ENCODE measurements at regions not wholly inside any gene's neighbourhood (a gene's known extent, or its start where the extent isn't known, plus 50 kb on each side); places are given as distances from the start of the nearest gene placed in this dataset.

DNA sequence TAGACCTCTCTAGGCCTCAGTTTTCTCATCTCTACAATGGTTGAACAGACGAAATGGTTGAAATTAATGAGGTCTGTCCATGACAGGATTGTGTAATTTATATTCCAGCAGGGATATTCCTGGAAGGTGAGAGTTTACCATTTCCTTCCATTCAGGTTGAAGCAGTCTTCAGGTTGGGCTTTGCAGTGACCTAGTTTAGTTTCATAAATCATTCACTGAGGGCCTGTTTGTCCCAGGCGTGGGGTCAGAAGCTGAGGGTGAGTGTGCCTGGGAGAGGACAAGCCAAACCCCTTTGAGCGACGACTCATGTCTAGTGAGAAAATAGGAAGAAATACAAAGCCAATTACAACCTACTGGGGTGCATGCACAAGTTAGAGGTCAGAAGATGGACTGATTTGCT lies 57.2 kb upstream of the CACNA2D3 start:
- no peak overlapping the region for H3K4me3 ChIP-seq
- intact Hi-C loops (cut with DNase I): no loop called here
- H3K27me3 ChIP-seq: no peaks in the 10 kb centered on the region
- H3K9me3 ChIP-seq: peaks cover 0 to under 1% of the 10 kb centered on the region in 2 donors
- no peak for DNase-seq
- H3K36me3 ChIP-seq: no peaks in the 10 kb centered on the region
- H3K4me1 ChIP-seq (ENCODE audit: insufficient read depth): no peaks in the 10 kb centered on the region
- TF ChIP-seq POLR2A (IDR thresholded peaks at IDR 0.05): no peak
- no peak for TF ChIP-seq EP300 (IDR thresholded peaks at IDR 0.05)
- TF ChIP-seq, protein P1, sequence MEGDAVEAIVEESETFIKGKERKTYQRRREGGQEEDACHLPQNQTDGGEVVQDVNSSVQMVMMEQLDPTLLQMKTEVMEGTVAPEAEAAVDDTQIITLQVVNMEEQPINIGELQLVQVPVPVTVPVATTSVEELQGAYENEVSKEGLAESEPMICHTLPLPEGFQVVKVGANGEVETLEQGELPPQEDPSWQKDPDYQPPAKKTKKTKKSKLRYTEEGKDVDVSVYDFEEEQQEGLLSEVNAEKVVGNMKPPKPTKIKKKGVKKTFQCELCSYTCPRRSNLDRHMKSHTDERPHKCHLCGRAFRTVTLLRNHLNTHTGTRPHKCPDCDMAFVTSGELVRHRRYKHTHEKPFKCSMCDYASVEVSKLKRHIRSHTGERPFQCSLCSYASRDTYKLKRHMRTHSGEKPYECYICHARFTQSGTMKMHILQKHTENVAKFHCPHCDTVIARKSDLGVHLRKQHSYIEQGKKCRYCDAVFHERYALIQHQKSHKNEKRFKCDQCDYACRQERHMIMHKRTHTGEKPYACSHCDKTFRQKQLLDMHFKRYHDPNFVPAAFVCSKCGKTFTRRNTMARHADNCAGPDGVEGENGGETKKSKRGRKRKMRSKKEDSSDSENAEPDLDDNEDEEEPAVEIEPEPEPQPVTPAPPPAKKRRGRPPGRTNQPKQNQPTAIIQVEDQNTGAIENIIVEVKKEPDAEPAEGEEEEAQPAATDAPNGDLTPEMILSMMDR (IDR thresholded peaks at IDR 0.05): no peak
- 81 to 86% (median 83%) methylated on average over 4 of the region's 4 CpGs for WGBS, 3 donors
- no peak overlapping the region for H3K27ac ChIP-seq

DNA sequence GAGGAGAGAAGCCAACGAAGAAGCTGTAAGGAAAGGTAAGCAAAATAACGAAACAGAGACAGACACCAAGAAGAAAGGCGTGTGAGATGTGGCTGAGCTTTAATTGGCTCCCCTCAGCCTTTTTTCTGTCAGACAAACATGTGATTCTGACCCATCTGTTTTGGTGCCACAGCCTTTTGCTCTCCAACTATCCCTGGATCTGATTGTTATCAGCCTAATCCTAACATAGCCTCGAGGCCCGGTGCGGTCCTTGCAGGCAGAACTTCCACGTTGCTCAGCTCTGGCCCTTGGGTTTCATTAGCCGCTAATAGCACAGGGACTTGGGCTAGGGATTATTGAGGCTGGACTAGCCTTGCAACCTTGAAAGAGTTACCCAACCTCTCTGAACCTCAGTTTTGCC lies 57.9 kb upstream of the CACNA2D3 start:
- no peak overlapping the region for H3K27ac ChIP-seq
- no peak for TF ChIP-seq EP300 (IDR thresholded peaks at IDR 0.05)
- TF ChIP-seq POLR2A (IDR thresholded peaks at IDR 0.05): no peak
- TF ChIP-seq, protein P1 (IDR thresholded peaks at IDR 0.05): no peak
- H3K36me3 ChIP-seq: no peaks in the 10 kb centered on the region
- no peak for DNase-seq
- intact Hi-C loops (cut with DNase I): no loop called here
- no peaks in the 10 kb centered on the region for H3K27me3 ChIP-seq
- 79 to 81% (median 79%) methylated on average over 8 of the region's 8 CpGs for WGBS, 3 donors
- no peaks in the 10 kb centered on the region for H3K9me3 ChIP-seq
- H3K4me3 ChIP-seq: no peak overlapping the region
- H3K4me1 ChIP-seq (ENCODE audit: insufficient read depth): no peaks in the 10 kb centered on the region

DNA sequence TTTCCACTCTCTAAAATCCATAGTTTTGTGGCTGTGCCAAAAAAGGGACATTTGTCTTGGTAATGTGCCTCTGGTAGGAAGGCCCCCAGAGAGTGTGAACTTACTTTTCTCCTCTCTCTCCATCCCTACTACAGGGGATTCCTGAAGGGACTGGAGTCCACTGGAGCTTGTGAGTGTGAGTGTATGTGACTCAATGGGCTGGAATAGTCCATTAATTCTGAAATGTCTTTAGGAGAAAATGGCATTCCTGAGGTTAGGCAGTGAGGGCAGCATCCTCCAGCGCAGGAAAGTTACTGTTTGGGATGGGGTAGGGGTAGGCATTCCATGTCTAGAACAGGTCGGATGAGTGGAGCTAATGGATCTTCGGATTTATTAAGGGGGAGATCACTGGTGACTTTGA lies 59.8 kb upstream of the CACNA2D3 start:
- no peak overlapping the region for H3K4me3 ChIP-seq
- intact Hi-C loops (cut with DNase I): no loop called here
- H3K27me3 ChIP-seq: no peaks in the 10 kb centered on the region
- no peaks in the 10 kb centered on the region for H3K9me3 ChIP-seq
- TF ChIP-seq EP300 (IDR thresholded peaks at IDR 0.05) (no peak), POLR2A (IDR thresholded peaks at IDR 0.05) (no peak)
- TF ChIP-seq, protein P1 (IDR thresholded peaks at IDR 0.05): no peak
- H3K36me3 ChIP-seq: no peaks in the 10 kb centered on the region
- no peak overlapping the region for H3K27ac ChIP-seq
- WGBS, 3 donors: 94 to 97% (median 95%) methylated on average over 3 of the region's 3 CpGs
- no peak for DNase-seq
- no peaks in the 10 kb centered on the region for H3K4me1 ChIP-seq (ENCODE audit: insufficient read depth)

DNA sequence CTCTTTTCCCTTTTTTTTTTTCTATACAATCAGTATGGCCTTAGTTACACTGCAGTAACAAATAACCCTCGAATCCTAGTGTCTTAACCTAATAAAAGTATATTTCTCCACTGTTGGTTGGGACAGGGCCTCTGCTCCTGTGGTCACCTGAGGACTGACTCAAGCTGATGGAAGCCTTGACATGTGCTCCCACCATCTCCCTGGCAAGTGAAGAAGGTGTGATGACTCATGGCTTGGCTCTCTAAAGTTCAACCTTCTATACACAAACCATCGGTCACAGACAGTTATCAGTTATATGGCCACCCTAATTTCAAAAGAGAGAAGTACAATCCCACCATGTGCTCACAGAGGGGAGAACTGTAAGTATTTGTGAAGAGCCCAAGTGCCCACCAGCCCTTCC lies 65.8 kb upstream of the CACNA2D3 start:
- intact Hi-C loops (cut with DNase I): no loop called here
- Histone ChIP-seq H3K4me1 (ENCODE audit: insufficient read depth) (peaks cover 2% of the 10 kb centered on the region), H3K36me3 (no peaks in the 10 kb centered on the region), H3K9me3 (no peaks in the 10 kb centered on the region), H3K27ac (no peak overlapping the region), H3K27me3 (no peaks in the 10 kb centered on the region), H3K4me3 (no peak overlapping the region)
- WGBS, 3 donors: 72 to 77% (median 75%) methylated on average over 2 of the region's 2 CpGs
- TF ChIP-seq EP300 (IDR thresholded peaks at IDR 0.05): no peak
- TF ChIP-seq POLR2A (IDR thresholded peaks at IDR 0.05): no peak
- DNase-seq: no peak

DNA sequence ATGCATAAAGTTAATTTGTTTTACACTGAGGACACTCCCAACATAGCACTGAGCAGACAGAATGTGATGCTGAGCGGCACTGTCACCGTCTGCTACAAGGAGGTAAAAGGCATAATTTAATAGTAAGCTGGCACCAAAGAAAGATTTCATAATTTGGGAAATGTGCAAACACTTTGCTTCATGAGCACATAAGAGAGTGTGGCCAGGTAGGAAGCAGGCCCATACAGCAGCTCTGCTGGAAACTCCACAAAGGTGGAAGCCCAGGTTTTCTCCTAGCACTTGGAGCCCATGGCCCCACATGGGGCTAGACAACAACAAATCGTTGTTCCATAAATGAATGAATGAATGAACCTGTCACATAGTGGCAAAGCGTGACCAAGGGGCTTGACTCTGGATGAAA lies 68.5 kb upstream of the CACNA2D3 start:
- Histone ChIP-seq H3K36me3 (no peaks in the 10 kb centered on the region), H3K4me1 (ENCODE audit: insufficient read depth) (peaks cover 2% of the 10 kb centered on the region), H3K27ac (no peak overlapping the region), H3K27me3 (no peaks in the 10 kb centered on the region), H3K9me3 (no peaks in the 10 kb centered on the region), H3K4me3 (no peak overlapping the region)
- TF ChIP-seq, protein P1 (IDR thresholded peaks at IDR 0.05): no peak
- TF ChIP-seq POLR2A (IDR thresholded peaks at IDR 0.05) (no peak), EP300 (IDR thresholded peaks at IDR 0.05) (no peak)
- no peak for DNase-seq
- WGBS, 3 donors: 92 to 95% (median 92%) methylated on average over 4 of the region's 4 CpGs
- intact Hi-C loops (cut with DNase I): no loop called here
